Lower leg skin (tissue), 3 donors: ENCODE measurements at regions not wholly inside any gene's neighbourhood (a gene's known extent, or its start where the extent isn't known, plus 50 kb on each side); places are given as distances from the start of the nearest gene placed in this dataset.

Experiments
- CTCF ChIP-seq, 3 donors: fragments of 450-650 bp; IDR thresholded peaks; one replicate each; pipeline ENCODE4 v1.5.1; 2016; ENCODE audit warnings: antibody characterized with exemption in 3 of 3, mild to moderate bottlenecking in 3 of 3, moderate library complexity in 2 of 3
- POLR2A ChIP-seq, 2 donors: fragments of 450-650 bp; IDR thresholded peaks; one replicate each; pipeline ENCODE4 v1.6.1; 2016 to 2017; ENCODE audit warnings: antibody characterized with exemption in 2 of 2, mild to moderate bottlenecking in 1 of 2, moderate library complexity in 1 of 2

DNA sequence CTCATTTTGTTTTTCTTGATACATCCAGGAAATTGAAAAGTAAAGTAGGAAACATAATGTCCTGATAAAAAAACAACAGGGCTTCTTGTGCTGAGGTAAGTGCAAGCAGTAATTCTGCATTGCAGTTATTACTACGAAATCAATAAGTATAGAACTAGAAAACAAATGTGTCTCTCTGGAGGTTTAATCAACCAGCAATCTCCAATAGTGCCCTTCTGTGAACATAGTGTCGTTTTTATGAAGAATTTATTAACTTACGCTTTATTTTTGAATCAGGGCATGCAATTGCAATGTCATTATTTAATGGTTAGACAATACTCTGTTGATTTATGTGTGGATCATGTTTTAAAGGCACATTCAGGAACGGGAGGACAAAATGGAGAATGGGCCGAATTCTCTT, 494.1 kb upstream of the NOVA1 start:
- TF ChIP-seq CTCF (IDR thresholded peaks at IDR 0.05) = no peak
- no peak for TF ChIP-seq POLR2A (IDR thresholded peaks at IDR 0.05)
